HUES6 (cell line): ENCODE measurements at regions not wholly inside any gene's neighbourhood (a gene's known extent, or its start where the extent isn't known, plus 50 kb on each side); places are given as distances from the start of the nearest gene placed in this dataset.

Source experiments
- H3K27ac ChIP-seq: 2 replicates; pipeline ENCODE4 v1.7.0; 2013; ENCODE audit warnings: low read depth, mild to moderate bottlenecking, low read length, inconsistent platforms
- H3K27me3 ChIP-seq: 2 replicates; pipeline ENCODE4 v1.6.1; 2013; ENCODE audit warnings: low read length; ENCODE audit not compliant: control insufficient read depth, insufficient read depth
- H3K36me3 ChIP-seq: 2 replicates; pipeline ENCODE4 v1.6.1; 2013; ENCODE audit warnings: low read length; ENCODE audit not compliant: control insufficient read depth, insufficient read depth
- H3K4me1 ChIP-seq: 2 replicates; pipeline ENCODE4 v1.6.1; 2013; ENCODE audit warnings: low read length; ENCODE audit not compliant: control insufficient read depth, insufficient read depth
- H3K4me3 ChIP-seq: 2 replicates; pipeline ENCODE4 v1.5.1; 2013; ENCODE audit warnings: low read depth, low read length
- H3K9ac ChIP-seq: one replicate; pipeline ENCODE4 v1.6.1; 2013; ENCODE audit warnings: mild to moderate bottlenecking, low read length
- H3K9me3 ChIP-seq: 2 replicates; pipeline ENCODE4 v1.6.1; 2013; ENCODE audit warnings: low read depth, low read length; ENCODE audit not compliant: control insufficient read depth, insufficient read depth

- Histone ChIP-seq H3K36me3 (no peaks in the 10 kb centered on the region), H3K9ac (no peak overlapping the region), H3K27ac (no peak overlapping the region)
These were observed 298.0 kb upstream of the ZC3H12C start for GRCh38 chr11:109795234-109795633.

GRCh38 chr11:109796253-109796652 lies 296.9 kb upstream of the ZC3H12C start:
- Histone ChIP-seq H3K4me1 (no peaks in the 10 kb centered on the region), H3K27ac (no peak overlapping the region), H3K27me3 (no peaks in the 10 kb centered on the region), H3K9ac (no peak overlapping the region), H3K36me3 (no peaks in the 10 kb centered on the region), H3K9me3 (peaks cover 2% of the 10 kb centered on the region; the same call in 1 of the 2 replicates), H3K4me3 (no peak overlapping the region)

More at GRCh38 chr11:109795234-109795633, 298.0 kb upstream of the ZC3H12C start:
- H3K27me3 ChIP-seq, result no peaks in the 10 kb centered on the region
- H3K4me1 ChIP-seq, result no peaks in the 10 kb centered on the region
- no peak overlapping the region for H3K4me3 ChIP-seq
- no peaks in the 10 kb centered on the region for H3K9me3 ChIP-seq

DNA sequence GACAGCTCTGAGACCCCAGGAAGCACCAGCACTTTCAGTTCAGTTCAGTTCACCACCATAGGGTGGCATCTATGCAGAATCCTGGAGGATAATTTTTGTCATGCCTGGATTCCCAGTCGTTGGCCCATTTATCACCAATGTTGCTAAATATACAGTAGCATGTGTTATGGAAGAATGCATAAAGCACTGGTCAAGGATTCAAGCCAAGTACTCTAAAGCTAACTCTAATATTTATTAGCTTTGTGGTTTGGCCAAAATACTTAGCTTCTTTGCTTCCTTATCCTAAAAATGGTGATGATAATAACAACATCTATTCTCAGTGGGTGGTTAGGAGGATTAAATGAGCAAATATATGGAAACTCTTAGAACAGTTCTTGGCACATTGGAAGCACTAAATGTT lies 294.7 kb upstream of the ZC3H12C start:
- no peak overlapping the region for H3K9ac ChIP-seq
- no peaks in the 10 kb centered on the region for H3K4me1 ChIP-seq
- no peak overlapping the region for H3K4me3 ChIP-seq
- peaks cover 2% of the 10 kb centered on the region; the same call in 1 of the 2 replicates for H3K9me3 ChIP-seq
- H3K27me3 ChIP-seq, result no peaks in the 10 kb centered on the region
- no peaks in the 10 kb centered on the region for H3K36me3 ChIP-seq
- H3K27ac ChIP-seq, result no peak overlapping the region

DNA sequence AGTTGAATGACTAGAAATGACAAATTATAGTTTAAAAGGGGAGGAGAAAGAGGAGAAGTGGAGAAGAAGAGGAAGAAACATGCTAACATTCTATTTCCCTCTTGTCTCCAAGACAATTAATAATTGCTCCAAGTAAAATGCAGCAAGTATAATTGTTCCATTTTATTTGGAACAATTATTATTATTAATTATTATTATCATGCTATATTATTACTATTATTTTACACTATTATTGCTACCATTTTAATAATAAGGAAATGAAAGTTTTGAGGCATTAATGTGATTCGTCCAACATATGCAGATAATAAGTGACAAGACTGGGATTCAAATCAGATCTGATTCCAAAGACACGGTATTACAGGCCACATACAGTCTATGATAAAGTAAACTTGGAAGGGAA lies 293.6 kb upstream of the ZC3H12C start:
- Histone ChIP-seq H3K4me1 (no peaks in the 10 kb centered on the region), H3K4me3 (no peak overlapping the region)

DNA sequence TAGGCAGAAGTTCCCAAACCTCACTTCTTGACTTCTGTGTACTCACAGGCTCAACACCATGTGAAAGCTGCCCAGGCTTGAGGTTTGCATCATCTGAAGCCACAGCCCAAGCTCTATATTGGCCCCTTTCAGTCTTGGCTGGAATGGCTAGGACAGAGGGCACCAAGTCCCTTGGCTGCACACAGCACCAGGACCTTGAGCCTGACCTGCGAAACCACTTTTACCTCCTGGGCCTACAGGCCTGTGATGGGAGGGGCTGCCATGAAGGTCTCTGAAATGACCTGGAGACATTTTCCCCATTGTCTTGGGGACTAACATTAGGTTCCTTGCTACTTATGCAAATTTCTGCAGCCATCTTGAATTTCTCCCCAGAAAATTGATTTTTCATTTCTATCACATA lies 288.3 kb upstream of the ZC3H12C start:
- Histone ChIP-seq H3K27me3 (no peaks in the 10 kb centered on the region), H3K4me3 (no peak overlapping the region), H3K4me1 (no peaks in the 10 kb centered on the region), H3K9ac (no peak overlapping the region), H3K36me3 (no peaks in the 10 kb centered on the region), H3K27ac (no peak overlapping the region), H3K9me3 (peaks cover 2% of the 10 kb centered on the region; the same call in 1 of the 2 replicates)

More for the DNA sequence above, 293.6 kb upstream of the ZC3H12C start:
- Histone ChIP-seq H3K9ac (no peak overlapping the region), H3K27ac (no peak overlapping the region), H3K36me3 (no peaks in the 10 kb centered on the region), H3K9me3 (peaks cover 2% of the 10 kb centered on the region; the same call in 1 of the 2 replicates), H3K27me3 (no peaks in the 10 kb centered on the region)

GRCh38 chr11:109806205-109806604 lies 287.0 kb upstream of the ZC3H12C start:
- Histone ChIP-seq H3K27ac (no peak overlapping the region), H3K36me3 (no peaks in the 10 kb centered on the region), H3K9ac (no peak overlapping the region), H3K4me3 (no peak overlapping the region), H3K4me1 (no peaks in the 10 kb centered on the region), H3K27me3 (no peaks in the 10 kb centered on the region), H3K9me3 (no peaks in the 10 kb centered on the region)

DNA sequence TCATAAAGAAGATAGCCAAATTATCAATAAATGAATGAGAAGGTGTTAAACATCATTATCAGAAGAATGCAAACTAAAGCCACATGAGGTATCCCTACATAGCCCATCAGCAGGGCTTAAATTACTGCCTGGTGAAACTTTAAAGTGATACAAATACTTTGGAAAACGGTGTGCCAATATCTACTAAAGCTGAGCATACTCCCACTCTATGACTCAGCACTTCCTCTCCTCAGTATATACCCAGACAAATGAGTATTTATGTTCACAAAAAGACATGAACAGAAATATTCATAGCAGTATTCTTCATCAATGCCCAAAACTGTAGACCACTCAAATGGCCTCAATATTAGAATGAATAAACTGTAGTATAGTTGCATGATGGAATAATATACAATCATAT lies 284.6 kb upstream of the ZC3H12C start:
- H3K4me1 ChIP-seq, result no peaks in the 10 kb centered on the region
- H3K27ac ChIP-seq, result no peak overlapping the region
- H3K9me3 ChIP-seq, result no peaks in the 10 kb centered on the region
- H3K27me3 ChIP-seq, result no peaks in the 10 kb centered on the region
- no peak overlapping the region for H3K9ac ChIP-seq
- H3K36me3 ChIP-seq, result no peaks in the 10 kb centered on the region
- H3K4me3 ChIP-seq, result no peak overlapping the region

- H3K9ac ChIP-seq, result no peak overlapping the region
- no peak overlapping the region for H3K27ac ChIP-seq
- H3K36me3 ChIP-seq, result no peaks in the 10 kb centered on the region
- H3K4me1 ChIP-seq, result peaks cover 6% of the 10 kb centered on the region
- no peaks in the 10 kb centered on the region for H3K9me3 ChIP-seq
- H3K27me3 ChIP-seq, result no peaks in the 10 kb centered on the region
- H3K4me3 ChIP-seq, result no peak overlapping the region
These were observed 278.4 kb upstream of the ZC3H12C start for GRCh38 chr11:109814824-109815223.

DNA sequence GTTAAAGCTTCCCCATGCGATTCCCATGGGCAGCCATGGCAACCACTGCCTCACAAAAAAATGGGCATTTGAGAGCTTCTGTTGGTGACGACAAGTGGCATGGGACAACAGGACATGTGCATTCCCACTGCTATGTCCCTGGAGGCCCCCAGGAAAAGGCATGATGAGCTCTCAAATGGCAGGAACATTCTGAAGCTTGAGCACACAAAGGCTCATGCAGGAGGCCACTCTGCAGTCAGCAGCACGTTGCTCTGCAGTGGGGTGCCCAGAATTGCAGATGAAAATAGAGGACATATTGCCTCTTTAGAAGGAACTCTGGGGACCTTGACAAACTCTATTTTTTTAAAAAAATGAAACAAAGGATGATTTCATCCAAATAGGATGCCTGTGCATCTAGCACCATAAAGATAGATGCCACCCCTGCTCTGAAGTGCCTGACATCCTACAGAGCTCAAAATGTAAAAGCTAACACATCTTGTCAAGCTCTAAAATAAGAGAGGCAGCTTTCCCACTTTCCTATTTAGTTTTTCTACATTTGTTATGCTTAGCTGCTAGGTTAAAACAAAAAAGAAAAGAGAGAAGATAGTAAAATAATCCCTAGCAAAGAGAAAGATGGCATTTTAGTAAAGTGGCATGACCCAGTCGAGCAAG lies 277.6 kb upstream of the ZC3H12C start:
- H3K9ac ChIP-seq, result no peak overlapping the region
- H3K36me3 ChIP-seq, result no peaks in the 10 kb centered on the region
- peaks cover 6% of the 10 kb centered on the region for H3K4me1 ChIP-seq
- H3K27me3 ChIP-seq, result no peaks in the 10 kb centered on the region
- no peak overlapping the region for H3K4me3 ChIP-seq
- no peaks in the 10 kb centered on the region for H3K9me3 ChIP-seq
- H3K27ac ChIP-seq, result no peak overlapping the region

DNA sequence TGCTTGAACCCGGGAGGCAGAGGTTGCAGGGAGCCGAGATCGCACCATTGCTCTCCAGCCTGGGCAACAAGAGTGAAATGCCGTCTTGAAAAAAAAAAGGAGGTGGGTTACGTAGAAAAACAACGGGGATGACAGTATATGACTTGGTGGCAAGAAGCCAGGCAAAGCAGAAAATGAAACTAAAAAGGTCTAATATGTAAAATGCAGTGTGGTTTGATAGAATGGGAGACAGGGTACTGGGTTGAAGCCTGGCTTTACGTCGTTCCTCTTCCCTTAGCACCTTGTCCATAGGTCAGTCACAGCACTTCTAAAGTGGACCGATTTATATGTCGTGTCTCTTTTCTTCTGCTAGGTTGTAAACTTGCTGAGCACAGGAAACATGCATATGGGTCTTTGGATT lies 274.9 kb upstream of the ZC3H12C start:
- H3K9me3 ChIP-seq, result no peaks in the 10 kb centered on the region
- H3K4me1 ChIP-seq, result peaks cover 6% of the 10 kb centered on the region
- no peak overlapping the region for H3K27ac ChIP-seq
- H3K27me3 ChIP-seq, result no peaks in the 10 kb centered on the region
- no peaks in the 10 kb centered on the region for H3K36me3 ChIP-seq
- H3K4me3 ChIP-seq, result no peak overlapping the region
- no peak overlapping the region for H3K9ac ChIP-seq

DNA sequence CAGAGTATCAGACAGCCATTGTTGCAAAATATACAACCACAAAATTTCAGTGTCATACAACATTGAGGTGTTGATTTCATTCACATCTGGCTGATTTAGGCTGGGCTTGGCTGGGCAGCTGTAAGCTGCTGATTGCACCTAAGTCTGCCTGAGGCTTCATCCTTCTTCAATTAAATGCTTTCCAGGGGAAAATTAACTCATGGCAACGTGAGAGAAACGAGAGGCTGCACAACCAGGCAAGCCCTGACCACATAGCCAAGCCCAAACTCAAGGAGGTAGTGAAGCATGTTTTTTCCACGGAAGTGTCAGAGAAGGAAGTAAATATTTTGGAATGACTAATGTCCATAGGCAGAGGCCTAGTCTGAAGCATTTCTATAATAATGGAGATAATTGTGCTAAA lies 273.8 kb upstream of the ZC3H12C start:
- Histone ChIP-seq H3K4me3 (no peak overlapping the region), H3K9me3 (no peaks in the 10 kb centered on the region), H3K36me3 (no peaks in the 10 kb centered on the region), H3K27ac (no peak overlapping the region), H3K9ac (no peak overlapping the region), H3K27me3 (no peaks in the 10 kb centered on the region), H3K4me1 (peaks cover 5% of the 10 kb centered on the region)
